ENCODE measurements at regions not wholly inside any gene's neighbourhood (a gene's known extent, or its start where the extent isn't known, plus 50 kb on each side); places are given as distances from the start of the nearest gene placed in this dataset.

DNA sequence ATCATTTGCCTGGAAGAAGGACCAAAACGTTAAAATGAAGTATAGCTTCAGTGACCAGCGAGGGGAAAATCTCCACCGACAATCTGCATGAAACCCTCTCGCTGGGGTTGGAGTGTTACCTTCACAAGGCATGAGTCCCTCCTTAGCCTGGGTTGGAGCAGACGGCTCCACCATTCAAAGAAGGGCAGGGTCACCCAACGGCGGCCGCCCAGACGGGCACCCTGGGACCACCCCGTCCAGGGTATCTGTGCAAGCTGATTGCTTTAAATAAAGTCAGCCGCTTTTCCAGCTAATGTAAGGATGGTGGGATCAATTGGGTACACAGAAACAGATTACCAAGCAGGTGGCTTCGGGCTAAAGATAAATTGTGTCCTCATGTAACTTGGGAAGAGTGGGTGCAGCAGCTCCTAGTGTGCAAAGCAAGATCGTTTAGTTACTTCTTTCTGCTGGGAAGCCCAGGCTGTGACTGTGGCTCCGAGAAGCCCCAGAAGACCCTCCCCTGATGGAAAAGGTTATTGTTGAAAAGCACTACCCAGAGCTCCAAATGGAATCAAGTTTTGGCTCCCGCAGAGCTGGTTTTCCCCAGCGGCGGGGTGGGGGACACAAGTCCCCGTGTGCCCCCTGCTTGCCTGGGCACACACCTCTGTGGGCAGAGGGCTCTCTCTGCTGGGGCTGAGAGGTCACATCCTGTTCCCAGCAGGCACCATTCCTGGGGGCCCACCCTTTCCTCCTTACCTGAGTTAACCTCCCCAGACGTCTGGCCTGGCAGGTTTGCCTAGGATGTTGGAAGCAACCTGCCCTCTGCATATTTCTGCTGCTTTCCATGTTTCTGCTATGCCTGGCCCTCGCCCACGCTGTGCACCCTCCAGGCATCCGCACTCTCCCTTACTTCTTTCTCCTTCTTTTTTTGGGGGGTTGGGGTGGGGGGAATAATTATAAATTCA lies 318.6 kb upstream of the DIO3 start:
- TF ChIP-seq TCF7L2 (IDR thresholded peaks at IDR 0.05; ENCODE audit: borderline replicate concordance, extremely low read depth, insufficient read depth, insufficient read length) (no peak), JUND (IDR thresholded peaks at IDR 0.05) (no peak)
- TF ChIP-seq, protein P1, sequence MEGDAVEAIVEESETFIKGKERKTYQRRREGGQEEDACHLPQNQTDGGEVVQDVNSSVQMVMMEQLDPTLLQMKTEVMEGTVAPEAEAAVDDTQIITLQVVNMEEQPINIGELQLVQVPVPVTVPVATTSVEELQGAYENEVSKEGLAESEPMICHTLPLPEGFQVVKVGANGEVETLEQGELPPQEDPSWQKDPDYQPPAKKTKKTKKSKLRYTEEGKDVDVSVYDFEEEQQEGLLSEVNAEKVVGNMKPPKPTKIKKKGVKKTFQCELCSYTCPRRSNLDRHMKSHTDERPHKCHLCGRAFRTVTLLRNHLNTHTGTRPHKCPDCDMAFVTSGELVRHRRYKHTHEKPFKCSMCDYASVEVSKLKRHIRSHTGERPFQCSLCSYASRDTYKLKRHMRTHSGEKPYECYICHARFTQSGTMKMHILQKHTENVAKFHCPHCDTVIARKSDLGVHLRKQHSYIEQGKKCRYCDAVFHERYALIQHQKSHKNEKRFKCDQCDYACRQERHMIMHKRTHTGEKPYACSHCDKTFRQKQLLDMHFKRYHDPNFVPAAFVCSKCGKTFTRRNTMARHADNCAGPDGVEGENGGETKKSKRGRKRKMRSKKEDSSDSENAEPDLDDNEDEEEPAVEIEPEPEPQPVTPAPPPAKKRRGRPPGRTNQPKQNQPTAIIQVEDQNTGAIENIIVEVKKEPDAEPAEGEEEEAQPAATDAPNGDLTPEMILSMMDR (IDR thresholded peaks at IDR 0.05 in 2 of 3, conservative IDR thresholded peaks at IDR 0.05 in 1 of 3; ENCODE audit: borderline replicate concordance in 1 of 3, insufficient read depth in 1 of 3, low read depth in 2 of 3, low read length in 2 of 3) = no peak
